ENCODE measurements at regions not wholly inside any gene's neighbourhood (a gene's known extent, or its start where the extent isn't known, plus 50 kb on each side); places are given as distances from the start of the nearest gene placed in this dataset.
"Not testable (repeated sequence)": the region's sequence is repeated elsewhere in the genome, so short reads cannot be mapped to it uniquely, and the experiment has no call there.

DNA sequence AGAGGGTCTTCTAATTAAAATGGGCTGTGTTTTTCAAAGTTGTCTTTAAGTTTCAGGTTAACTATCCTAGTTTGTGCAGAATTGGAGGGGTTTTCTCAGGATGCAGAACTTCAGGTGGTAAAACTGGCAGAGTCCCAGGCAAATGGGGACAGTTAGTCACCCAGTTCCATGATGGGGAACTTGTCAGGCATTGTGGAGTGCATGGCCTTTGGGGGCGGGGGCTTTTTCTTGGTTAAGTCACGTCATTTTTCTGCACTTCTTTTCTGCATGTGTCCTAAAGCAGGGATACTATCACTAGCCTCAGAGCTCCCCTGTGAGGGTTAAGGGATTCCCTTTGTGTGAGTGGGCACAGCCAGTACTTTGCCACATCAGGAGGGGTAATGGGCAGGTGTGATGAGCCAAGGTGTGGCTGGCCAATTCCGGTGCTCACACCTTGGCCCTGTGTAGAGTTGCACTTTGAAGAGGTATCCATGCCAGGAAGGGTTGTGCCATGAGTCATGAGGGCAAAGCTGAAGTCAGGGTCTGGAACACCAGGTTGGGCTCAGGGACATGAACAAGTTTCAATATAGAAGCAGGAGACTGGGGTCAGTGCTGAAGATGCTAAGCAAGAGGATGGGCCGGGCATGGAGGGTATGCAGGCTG is 126.0 kb upstream of the RREB1 start:
- DNase-seq: no peak

DNA sequence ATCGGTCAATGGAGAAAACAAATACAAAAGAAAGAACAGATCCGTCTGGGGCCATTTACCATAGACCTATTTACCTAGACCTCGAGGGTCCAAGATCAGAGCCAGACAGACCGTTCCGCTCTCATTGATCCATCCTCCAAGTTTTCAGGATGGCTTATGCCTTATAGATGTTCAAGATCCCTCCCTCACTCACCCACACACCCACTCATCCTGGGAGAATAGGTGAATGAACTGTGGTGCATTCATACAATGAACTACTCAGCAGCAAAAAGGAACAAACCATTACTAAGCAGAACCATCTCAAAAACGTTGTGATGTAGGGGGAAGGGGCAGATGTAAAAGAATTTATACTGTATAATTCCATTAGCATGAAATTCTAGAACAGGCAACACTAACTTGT is 125.1 kb upstream of the RREB1 start:
- no peak for DNase-seq

DNA sequence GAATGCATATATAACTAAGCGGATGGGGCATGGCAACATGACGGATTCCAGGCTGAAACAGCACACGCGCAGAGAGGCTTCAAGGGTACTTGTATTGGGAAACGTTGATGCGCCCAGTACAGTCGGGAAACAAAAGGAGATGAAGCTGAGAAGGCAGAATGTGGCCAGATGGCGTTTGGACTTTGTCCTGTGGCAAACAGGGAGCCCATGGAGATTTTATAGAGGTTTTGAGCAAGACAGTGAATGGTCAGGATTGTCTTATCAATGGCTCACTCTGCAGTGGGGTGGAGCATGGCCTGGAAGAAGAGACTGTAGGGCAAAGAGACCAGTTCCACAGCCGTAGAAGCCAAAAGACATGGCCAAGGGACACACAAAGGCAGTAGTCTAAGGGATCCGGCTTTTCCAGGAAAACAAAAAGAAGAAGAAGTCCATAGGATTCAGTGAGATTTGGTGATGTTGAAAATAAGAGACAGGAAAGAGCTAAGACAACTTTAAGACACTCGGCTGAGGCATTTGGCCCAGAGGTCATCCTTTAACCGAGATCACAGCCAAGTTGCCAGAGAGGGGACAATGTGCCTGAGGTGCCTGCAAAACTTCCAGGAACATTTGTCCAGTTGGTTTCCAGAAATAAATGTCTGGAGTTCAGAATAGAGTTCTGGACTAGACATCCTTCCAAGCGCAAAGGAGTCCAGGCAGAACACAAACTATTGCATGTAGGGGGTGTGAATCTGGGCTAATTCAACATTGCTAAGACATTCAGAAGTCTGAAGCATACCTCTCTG is 123.0 kb upstream of the RREB1 start:
- peak in 1 of 14 donors; percentile 8 for DNase-seq

DNA sequence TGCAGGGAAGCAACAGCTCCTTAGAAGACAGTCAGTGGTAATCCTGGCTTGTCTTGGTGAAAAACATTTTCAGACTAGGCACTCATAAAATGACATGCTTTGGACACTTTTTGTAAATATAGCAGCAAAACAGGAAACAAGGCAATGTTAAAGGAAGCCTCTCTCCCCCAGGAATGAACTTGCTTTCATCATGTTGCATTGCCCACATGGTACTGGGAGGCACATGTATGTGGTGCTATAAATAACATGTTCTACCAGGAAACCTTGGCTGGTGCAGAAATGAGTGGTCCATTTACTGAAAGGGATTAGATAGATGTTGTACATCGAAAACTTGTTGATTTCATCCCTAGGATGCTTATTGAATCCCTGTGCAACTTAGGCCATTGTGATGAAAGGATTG is 121.4 kb upstream of the RREB1 start:
- no peak for DNase-seq

DNA sequence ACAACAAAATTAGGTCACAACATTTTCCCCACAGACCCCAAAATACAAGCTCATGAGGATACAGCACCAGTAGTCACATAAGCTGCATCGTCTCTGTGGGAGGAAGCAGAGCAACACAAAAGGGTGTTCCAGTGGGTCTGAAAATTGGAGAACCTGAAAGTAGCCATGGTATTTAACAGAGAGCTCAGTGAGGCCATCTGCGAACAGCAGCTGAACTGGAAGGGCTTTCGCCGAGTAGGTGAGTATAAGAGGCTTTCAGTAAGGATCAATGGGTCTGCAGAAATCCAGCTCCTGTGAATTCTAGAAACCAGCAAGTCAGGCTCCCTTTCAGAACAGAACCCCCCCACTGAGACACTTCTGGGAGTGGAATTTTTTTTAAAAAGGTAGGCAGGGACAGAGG is 120.0 kb upstream of the RREB1 start:
- DNase-seq: no peak

DNA sequence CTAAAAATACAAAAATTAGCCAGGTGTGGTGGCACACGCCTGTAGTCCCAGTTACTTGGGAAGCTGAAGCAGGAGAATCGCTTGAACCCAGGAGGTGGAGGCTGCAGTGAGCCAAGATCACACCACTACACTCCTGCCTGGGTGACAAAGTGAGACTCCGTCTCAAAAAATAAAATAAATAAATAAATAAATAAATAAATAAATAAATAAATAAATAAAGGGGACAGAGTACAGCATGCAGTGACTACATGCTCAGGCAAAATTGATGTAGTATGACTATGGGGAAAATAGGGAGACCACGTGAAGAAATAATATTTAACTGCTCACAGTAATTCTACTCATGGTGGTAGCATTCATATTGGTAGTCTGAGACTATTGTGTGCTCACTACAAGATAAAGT is 117.7 kb upstream of the RREB1 start:
- DNase-seq: not testable (repeated sequence)

DNA sequence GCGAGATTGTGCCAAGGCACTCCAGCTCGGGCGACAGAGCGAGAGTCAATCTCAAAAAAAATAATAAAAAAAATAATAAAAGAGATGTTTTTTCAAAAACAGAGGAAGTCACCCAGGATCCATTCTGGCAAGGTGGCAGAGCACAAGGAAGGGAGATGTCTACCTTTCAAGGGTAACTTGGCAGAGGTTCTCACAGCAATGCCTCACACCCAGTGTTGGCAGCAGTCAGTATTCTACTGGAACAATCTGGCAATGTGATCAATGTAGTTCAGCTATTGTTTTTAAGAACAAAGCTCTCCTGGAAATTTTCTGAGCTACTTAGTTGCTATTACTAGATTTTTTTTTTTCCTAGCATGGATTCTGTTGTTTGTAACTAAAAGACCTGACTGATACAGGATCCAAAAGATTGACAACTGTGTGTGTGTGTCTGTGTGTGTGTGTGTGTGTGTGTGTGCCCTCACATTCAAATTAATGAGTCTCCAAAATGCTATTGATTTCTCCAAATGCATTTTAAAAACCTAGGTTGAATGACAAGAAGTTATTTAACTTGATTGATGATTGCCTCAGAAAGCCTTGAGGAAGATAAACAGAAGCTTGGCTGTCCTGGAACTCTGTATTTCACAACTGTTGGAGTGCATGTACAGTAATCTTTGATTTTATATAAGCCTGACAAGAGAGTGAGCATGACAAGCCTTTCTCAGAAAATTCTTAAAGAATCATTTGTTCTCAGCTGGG is 114.1 kb upstream of the RREB1 start:
- DNase-seq: no peak

DNA sequence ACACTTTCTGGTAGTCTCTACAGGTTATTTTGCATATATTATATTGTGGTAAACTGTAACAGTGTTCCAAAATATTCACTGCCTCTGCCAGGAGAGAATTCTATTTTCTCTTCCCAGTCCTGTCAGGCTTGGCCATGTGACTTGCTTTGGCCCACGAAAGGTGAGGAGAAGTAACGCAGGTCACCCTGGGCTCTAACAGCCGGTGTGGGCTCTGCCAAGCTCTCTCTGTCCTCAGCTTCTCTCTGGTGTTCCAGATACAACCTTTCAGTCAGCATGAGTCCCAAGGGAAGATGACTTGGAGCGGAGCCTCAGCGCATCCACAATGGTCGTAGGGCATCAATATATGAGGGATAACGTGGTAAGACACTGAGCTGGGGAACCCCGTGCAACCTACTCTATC is 113.0 kb upstream of the RREB1 start:
- DNase-seq: no peak

DNA sequence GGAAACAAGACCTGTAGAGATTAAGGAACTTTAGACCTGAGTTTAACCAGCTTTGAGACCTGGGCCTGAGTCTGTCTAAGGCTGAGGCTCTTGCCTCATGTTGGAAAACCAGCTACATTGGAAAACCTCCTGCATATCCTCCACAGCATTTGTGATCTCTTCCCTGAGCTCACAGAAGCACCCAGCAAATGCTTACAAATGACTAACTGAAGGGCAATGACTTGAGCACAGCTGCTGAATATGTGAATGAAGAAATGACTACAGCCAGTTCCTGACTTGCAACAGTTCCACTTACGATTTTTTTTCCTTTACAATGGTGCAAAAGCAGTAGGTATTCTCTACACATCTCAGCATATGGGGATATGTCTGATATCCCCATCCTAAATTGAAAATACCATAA is 112.4 kb upstream of the RREB1 start:
- DNase-seq: no peak

DNA sequence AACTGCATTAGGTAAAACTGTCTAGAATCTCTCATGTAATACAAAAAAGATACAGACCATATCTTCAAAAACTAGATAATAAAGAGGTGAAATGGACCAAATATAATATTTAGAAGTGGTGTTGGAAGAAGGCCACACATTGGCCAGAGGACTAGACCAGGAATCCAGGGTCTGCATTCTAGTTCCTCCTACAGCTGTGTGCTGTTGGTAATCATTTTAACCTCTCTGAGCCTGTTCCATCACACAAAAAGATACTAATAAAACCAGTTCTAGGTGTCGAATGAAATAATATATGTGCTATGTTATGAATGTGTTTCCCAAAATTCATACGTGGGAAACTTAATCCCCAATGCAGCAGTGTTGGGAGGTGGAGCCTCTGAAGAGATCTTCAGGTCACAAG is 111.6 kb upstream of the RREB1 start:
- no peak for DNase-seq

DNA sequence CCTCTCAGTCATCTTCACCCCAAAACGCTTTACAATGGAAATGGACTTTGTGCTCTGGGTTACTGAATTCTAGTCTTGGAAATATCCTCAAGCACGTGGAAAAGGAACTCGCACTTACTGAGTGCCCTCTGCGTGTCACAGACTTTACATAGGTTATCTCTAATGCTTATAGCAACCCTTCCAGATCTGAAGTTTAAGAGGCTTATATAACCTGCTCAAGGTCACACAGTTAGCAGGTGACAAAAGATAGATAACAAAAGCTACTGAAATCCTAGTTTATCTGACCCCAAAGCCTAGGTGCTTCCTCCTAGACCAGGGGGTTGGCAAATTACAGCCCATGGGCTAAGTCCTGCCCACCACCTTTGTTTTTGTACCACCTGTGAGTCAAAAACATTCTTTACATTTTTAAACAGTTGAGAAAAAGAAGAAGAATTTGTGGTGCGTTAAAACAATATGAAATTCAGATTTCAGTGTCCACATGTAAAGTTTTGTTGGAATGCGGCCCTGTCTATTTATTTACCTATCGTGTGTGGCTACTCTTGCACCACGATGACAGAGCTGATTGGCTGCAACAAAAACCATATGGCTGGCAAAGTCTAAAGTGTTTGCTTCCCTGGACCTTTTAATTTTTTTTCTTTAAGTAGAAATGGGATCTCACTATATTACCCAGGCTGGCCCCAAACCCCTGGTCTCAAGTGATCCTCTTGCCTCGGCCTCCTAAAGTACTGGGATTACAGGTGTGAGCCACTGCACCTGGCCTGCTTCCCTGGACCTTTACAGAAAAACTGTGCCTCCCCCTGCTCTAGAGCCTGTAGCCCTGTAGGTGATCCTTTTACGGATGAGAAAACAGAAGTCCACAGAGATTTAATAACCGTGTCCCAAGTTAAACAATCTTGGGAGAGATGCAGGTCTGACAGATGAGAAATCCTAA is 110.2 kb upstream of the RREB1 start:
- DNase-seq: no peak

DNA sequence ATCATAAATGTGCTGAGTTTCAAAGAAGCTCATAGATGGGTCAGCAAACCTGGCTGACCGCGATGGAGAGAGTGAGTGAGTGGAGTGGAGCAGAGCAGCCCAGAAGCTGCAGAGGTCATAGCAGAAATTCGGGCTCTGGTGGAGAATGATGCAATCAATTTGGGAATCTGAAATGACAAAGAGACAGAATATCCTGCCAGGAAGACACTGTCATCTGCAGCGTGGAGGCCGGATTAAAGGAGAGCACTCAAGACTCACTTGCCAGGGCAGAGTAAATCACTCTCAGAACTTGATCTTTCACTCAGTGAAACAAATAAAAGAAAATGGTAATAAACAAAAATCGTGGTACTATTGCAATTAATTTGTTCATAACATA is 109.6 kb upstream of the RREB1 start:
- DNase-seq: no peak

DNA sequence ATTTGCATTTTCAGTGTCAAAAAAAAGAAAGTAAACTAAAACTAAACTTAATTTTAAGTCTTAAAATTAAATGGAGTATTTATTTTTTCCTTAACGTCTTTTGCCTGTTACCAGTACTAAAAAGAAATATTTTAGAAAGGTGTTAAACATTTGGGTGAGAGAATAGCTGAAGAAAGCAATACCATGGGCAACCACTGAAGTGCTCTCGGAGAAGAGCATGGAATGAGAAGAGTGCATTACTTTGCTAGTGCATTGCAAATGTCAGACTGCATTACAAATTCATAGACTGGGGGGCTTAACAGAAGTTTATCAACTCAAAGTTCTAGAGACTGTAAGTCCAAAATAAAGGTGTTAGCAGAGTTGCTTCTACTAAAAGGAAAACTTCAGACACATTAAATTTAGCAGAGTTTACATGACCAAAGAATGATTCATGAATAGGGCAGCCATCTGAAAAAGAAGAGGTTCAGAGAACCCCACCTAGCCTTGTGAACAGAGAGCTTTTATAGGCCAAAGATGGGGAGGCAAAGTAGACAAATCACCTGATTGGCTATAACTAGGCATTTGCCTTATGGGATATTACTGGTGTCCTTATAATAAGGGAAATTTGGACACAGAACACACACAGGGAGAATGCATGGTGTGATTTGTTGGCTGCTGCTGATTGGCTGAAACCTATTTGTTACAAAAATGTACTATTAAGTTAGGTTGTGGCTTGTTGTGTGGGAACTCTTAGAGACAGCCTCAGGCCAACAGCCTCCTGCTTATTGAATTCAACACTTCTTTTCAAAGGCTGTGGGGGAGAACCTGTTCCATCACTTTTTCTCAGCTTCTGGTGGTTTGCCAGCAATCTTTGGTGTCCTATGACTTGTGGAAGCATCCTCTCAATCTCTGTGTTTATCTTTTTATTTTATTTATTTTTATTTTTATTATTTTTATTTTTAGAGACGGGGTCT is 106.7 kb upstream of the RREB1 start:
- DNase-seq: no peak

DNA sequence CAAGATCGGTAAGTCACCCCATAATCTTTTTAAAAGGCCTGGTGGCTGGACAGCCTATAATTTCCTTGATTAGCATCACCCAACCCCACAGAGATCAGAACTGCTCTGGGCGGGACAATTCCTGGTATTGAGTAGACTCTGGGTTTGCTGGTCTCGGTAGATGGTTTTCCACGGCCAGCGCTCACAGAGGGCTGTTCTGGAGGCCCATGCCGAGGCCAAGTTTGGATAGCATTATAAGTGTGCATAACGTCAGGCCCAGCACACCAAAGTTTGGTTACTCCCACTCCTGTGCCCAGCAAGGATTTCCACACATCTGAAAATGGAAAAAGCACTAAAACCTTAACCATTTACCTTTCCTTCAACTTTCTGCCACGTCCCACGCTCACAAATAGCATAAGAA is 104.7 kb upstream of the RREB1 start:
- DNase-seq: no peak

DNA sequence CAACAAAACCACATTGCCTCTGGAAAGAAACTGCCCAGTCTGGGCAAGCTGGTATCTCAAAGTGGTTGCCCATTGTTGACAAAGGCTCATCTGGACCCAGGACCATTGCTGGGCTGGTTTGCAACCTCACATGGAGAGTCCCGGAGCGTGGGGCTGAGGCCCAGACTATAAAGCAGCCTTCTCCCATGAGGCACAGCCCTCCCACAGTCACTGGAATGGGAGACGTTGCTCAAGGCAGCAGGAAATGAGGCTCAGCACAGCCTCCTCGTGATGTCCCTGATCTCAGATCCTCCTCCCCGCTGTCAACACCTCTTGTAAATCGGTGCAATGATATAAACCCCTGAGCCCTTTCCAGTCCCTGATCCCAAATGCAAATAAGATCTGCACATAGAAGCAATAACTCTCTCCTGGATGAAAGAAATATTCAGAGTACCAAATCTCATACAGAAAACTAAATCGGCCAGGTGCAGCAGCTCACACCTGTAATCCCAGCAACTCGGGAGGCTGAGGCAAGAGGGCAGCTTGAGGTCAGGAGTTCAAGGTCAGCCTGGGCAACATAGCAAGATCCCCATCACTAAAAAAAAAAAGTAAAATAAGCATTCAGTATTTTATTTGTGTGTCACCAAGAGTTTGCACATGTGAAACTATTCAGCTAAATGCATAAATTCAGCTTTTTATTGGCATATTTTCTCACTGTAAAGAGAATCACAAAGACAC is 103.0 kb upstream of the RREB1 start:
- DNase-seq: no peak

DNA sequence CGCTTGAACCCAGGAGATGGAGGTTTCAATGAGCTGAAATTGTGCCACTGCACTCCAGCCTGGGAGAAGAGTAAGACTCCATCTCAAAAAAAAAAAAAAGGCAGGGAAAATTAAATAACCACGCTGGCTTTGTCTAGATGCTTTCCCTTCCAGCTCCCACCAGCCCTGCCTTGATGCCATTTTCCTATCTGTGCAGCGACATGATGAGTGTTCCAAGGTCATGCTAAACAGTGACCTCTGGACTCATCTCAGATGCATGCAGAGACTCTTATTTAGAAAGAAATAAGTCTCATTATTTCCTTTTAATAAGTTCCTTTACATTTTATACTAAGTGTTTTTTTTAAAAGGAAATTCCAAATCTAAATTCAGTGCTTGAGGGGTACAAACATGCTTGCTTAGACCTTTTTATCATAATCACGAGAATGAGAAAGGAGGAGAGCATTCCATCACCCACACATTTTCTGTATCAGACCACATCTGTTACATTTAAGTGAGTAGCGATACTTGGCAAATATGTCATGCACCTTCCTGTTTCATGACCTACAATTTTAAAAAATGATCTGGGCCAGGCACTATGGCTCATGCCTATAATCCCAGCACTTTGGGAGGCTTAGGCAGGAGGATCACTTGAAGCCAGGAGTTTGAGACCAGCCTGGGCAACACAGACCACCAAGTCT is 101.1 kb upstream of the RREB1 start:
- DNase-seq: no peak

DNA sequence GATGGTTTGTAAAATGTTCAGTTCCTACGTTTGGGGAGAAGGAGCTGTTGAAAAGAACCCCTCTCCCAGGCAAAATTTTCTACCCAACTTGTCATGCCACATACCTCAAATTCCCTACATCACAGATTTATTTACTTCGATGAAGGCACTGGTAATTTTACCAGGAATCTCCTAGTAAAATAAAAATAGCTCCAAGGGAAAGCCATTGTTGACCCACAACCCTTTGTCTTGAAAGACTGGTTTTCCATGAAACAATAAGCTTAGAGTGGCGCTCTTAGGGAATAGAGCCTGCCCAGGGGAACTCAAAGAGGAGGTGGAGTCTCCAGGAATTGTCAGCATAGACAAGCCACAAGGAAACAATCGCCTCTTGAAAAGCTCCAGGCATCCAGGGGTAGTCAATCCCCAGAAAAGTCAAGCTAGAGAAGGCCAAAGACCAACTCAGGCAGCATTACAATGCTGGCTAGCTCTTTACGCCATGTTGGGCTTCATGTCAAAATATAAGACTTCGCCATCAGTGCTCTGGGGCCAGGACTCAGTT is 99.2 kb upstream of the RREB1 start:
- DNase-seq: no peak

DNA sequence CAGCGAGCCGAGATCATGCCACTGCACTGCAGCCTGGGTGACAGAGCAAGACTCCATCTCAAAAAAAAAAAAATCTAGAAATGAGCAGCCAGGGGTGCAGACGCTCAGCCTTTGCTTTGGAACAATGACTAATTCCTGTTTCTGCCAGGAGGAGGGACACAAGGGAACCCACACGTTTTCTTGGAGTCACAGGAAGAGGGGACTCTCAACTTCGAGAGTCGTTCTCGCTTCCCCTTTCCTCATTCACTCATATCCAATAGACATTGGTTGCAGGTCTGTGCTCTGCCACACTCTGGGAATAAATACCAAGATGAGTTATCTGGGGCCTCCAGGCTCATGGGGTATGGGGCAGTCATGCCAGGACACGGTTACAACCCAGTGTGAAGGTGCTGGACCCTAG is 91.5 kb upstream of the RREB1 start:
- DNase-seq: no peak

DNA sequence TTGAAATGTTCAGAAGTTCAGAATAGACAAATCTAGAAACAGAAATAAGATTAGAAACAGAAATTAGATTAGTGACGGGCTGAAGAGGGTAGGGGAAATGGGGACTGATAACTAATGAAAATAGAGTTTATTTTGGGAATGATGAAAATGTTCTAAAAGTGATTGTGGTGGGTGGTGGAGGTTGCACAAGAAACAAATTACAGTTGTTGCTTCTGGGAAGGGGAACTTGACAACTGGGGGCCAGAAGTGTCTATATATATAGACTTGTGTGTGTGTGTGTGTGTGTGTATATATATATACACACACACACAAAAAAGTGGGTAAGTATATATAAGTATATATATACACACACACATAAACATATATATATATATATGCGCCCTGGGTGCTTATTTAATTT is 86.5 kb upstream of the RREB1 start:
- DNase-seq: no peak

DNA sequence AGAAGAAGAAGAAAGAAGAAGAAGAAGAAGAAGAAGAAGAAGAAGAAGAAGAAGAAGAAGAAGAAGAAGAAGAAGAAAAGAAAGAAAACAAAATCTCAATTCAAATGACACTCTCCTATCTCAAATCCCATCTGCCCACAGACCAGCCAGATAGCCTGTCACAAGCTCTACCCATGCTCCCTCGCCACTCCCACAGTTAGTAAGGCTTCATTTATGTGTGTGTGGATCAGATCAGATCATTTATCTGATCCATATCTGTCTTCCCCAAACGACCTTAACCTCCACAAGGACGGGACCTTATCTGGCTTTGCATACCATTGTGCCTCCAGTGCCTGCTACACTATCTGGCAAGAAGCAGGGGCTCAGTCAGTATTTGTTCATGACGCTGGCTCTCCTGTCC is 81.9 kb upstream of the RREB1 start:
- no peak for DNase-seq
